Heart left ventricle (tissue), 16 donors: ENCODE measurements at regions not wholly inside any gene's neighbourhood (a gene's known extent, or its start where the extent isn't known, plus 50 kb on each side); places are given as distances from the start of the nearest gene placed in this dataset.

Source experiments
- ATAC-seq, 4 donors: fragments of 200-7000 bp; cut with Tn5 transposase; one replicate each; pipeline ENCODE4 v1.9.1; 2020 to 2022; ENCODE audit warnings: moderate library complexity in 4 of 4, mild to moderate bottlenecking in 3 of 4, moderate number of reproducible peaks in 1 of 4
- DNase-seq, 5 donors: peaks; one replicate each; pipeline ENCODE4 v3.0.0-alpha.2; 2020
- H3K27ac ChIP-seq, 12 donors: fragments of 200-600 bp; sonication (generic) in 4 of 12; one replicate each; pipeline versions ENCODE4 v1.5.0 to v1.8.0; 2016 to 2022; ENCODE audit warnings: mild to moderate bottlenecking in 2 of 12
- H3K27me3 ChIP-seq, 9 donors: fragments of 200-600 bp; sonication (generic) in 2 of 9; one replicate each; pipeline versions ENCODE4 v1.5.1 to v1.8.0; 2016 to 2022; ENCODE audit warnings: mild to moderate bottlenecking in 3 of 9
- H3K36me3 ChIP-seq, 9 donors: fragments of 200-600 bp; sonication (generic) in 2 of 9; one replicate each; pipeline versions ENCODE4 v1.5.0 to v1.8.0; 2018 to 2022; ENCODE audit warnings: mild to moderate bottlenecking in 2 of 9
- H3K4me1 ChIP-seq, 12 donors: fragments of 200-600 bp; sonication (generic) in 4 of 12; one replicate each; pipeline versions ENCODE4 v1.5.0 to v1.8.0; 2016 to 2022; ENCODE audit warnings: mild to moderate bottlenecking in 3 of 12
- H3K4me3 ChIP-seq, 12 donors: fragments of 200-600 bp; sonication (generic) in 4 of 12; one replicate each; pipeline versions ENCODE4 v1.5.0 to v1.8.0; 2017 to 2022; ENCODE audit warnings: mild to moderate bottlenecking in 9 of 12, moderate library complexity in 4 of 12
- H3K9me3 ChIP-seq, 12 donors: fragments of 200-600 bp; sonication (generic) in 4 of 12; one replicate each; pipeline versions ENCODE4 v1.5.0 to v1.8.0; 2016 to 2022; ENCODE audit warnings: mild to moderate bottlenecking in 1 of 12
- POLR2A ChIP-seq, 2 donors: fragments of 450-650 bp; IDR thresholded peaks; one replicate each; pipeline ENCODE4 v1.6.1; 2017; ENCODE audit warnings: antibody characterized with exemption in 2 of 2, mild to moderate bottlenecking in 2 of 2, moderate library complexity in 2 of 2
- WGBS, 4 donors: extraction: QIAGEN DNeasy Blood & Tissue Kit in 2 of 4; methylation state at CpG; one replicate each; pipeline versions ENCODE4 v1.1.5 to v1.1.7; 2013 to 2018; 5-methylcytosine and 5-hydroxymethylcytosine counted together
- intact Hi-C, 10 donors: fragments of 100-400 bp; cut with DNase I; formaldehyde crosslinking; loops; one replicate each; pipeline versions ENCODE4 v1.11.1 to v1.14.2; 2022
- TF ChIP-seq, protein P1 (sequence below), 12 donors: fragments of 200-600 bp; sonication (generic) in 4 of 12; IDR thresholded peaks; one replicate each; pipeline versions ENCODE4 v1.5.0 to v1.8.0; 2018 to 2022; ENCODE audit warnings: antibody characterized with exemption in 12 of 12, mild to moderate bottlenecking in 5 of 12
- donor health status: ischemic (EF 13 %, LVEDD 7.1; RV severe dilation, severe dysfunction).
- donor health status: healthy with polysubstance abuse.
- donor health status: DM: no; HTN: yes; CAD: no.
- donor health status: DM: no; HTN: no; CAD: no.
- donor health status: ischemic (EF 25% LVEDD 6.9; RV normal size, moderate dysfunction).
- donor health status: ischemic (EF 25% LVEDD 5.7; RV mildly dilated, moderate dysfunction).
- donor health status: healthy.
- donor health status: DM: yes; HTN: yes; CAD: no.
- donor health status: ischemic (EF 35%, LVEDD 5.7; RV mildly dilated, moderate dysfunction).
- donor health status: nonischemic (EF 11% LVEDD 7.7; RV severe dilation, severe dysfunction).
- donor health status: DM: yes; HTN: yes; CAD: no.
- donor health status: PGD.
- donor health status: ischemic (EF 29% LVEDD 5.4; RV normal size, mild dysfunction).
- donor health status: nonischemic (EF 23%, LVEDD 6.1; RV moderate dilation, normal function).

DNA sequence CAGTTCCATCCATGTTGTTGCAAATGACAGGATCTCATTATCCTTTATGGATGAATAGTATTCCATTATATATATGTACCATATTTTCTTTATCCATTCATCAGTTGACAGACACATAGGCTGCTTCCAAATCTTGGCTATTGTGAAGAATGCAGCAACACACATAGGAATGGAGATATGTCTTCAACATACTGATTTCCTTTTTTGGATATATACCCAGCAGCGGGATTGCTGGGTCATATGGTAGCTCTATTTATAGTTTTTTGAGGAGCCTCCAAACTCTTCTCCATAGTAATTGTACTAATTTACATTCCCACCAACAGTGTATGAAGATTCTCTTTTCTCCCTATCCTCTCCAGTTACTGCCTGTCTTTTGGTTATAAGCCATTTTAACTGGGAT is 383.9 kb upstream of the CHORDC1 start:
- DNase-seq (no peak), ATAC-seq (no peak)
- Histone ChIP-seq H3K4me1 (no peaks in the 10 kb centered on the region), H3K27me3 (no peaks in the 10 kb centered on the region), H3K9me3 (no peaks in the 10 kb centered on the region), H3K36me3 (no peaks in the 10 kb centered on the region), H3K27ac (no peak overlapping the region), H3K4me3 (no peak overlapping the region)
- no peak for TF ChIP-seq POLR2A (IDR thresholded peaks at IDR 0.05)
- TF ChIP-seq, protein P1, sequence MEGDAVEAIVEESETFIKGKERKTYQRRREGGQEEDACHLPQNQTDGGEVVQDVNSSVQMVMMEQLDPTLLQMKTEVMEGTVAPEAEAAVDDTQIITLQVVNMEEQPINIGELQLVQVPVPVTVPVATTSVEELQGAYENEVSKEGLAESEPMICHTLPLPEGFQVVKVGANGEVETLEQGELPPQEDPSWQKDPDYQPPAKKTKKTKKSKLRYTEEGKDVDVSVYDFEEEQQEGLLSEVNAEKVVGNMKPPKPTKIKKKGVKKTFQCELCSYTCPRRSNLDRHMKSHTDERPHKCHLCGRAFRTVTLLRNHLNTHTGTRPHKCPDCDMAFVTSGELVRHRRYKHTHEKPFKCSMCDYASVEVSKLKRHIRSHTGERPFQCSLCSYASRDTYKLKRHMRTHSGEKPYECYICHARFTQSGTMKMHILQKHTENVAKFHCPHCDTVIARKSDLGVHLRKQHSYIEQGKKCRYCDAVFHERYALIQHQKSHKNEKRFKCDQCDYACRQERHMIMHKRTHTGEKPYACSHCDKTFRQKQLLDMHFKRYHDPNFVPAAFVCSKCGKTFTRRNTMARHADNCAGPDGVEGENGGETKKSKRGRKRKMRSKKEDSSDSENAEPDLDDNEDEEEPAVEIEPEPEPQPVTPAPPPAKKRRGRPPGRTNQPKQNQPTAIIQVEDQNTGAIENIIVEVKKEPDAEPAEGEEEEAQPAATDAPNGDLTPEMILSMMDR (IDR thresholded peaks at IDR 0.05), result no peak
- intact Hi-C loops, result no loop called here
- WGBS, 4 donors, result 62 to 83% (median 76%) methylated on average over 1 of the region's 1 CpG

DNA sequence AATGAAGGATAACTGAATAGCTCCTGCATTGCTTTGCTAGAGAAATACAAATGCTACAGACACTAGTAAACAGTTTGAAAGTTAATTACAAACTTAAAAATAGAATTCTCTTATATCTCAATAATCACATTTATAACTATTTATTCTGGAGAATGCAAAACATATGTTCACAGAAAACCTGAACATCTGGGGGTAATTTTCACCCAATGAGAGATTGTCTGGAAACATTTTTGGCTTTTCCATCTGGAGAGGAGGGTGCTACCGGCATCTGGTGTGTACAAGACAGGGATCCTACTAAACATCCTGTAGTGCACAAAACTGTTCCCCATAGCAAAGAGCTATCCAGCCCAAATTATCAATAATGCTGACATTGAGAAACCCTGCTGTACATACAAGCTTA is 378.4 kb upstream of the CHORDC1 start:
- WGBS, 4 donors, result 83 to 96% (median 87%) methylated on average over 1 of the region's 1 CpG
- intact Hi-C loops, result no loop called here
- ATAC-seq (no peak), DNase-seq (no peak)
- no peaks in the 10 kb centered on the region for H3K36me3 ChIP-seq
- H3K4me1 ChIP-seq, result no peaks in the 10 kb centered on the region
- TF ChIP-seq POLR2A (IDR thresholded peaks at IDR 0.05), result no peak
- TF ChIP-seq, protein P1 (IDR thresholded peaks at IDR 0.05), result no peak
- H3K27me3 ChIP-seq, result no peaks in the 10 kb centered on the region
- H3K9me3 ChIP-seq, result no peaks in the 10 kb centered on the region
- no peak overlapping the region for H3K27ac ChIP-seq
- no peak overlapping the region for H3K4me3 ChIP-seq

GRCh38 chr11:90594658-90595057 is 371.8 kb upstream of the CHORDC1 start:
- no peak for ATAC-seq
- H3K36me3 ChIP-seq, result no peaks in the 10 kb centered on the region
- no peak overlapping the region for H3K27ac ChIP-seq
- DNase-seq, result no peak
- H3K9me3 ChIP-seq, result peaks cover 0 to 3% (median 0%) of the 10 kb centered on the region in 12 donors
- TF ChIP-seq, protein P1 (IDR thresholded peaks at IDR 0.05), result no peak
- no peak for TF ChIP-seq POLR2A (IDR thresholded peaks at IDR 0.05)
- no peaks in the 10 kb centered on the region for H3K27me3 ChIP-seq
- H3K4me3 ChIP-seq, result no peak overlapping the region
- H3K4me1 ChIP-seq, result peaks cover 0 to 3% (median 0%) of the 10 kb centered on the region in 12 donors
- intact Hi-C loops, result no loop called here
- WGBS, 4 donors, result 29 to 39% (median 33%) methylated on average over 1 of the region's 1 CpG

DNA sequence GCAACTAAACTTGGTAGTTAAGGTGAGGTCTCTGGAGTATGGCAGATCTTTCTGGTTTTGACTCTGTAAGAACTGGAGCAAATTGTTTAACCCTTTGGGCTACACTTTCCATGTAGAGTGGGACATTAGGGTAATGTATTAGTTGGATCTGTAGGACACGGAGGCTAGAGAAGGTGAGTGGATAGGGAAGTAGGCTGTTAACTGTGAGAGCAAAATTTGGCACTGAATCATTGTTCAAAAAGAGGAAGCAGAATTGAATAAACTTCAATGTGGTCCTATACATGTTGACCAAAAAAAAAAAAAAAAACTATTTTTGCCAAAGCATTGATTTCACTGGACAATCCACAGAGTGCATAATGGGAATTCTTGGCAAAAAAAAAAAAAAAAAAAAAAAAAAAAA is 370.2 kb upstream of the CHORDC1 start:
- no peaks in the 10 kb centered on the region for H3K36me3 ChIP-seq
- no peak overlapping the region for H3K27ac ChIP-seq
- H3K27me3 ChIP-seq, result no peaks in the 10 kb centered on the region
- peaks cover 0 to 3% (median 0%) of the 10 kb centered on the region in 12 donors for H3K9me3 ChIP-seq
- no peak for ATAC-seq
- peaks cover 0 to 3% (median 0%) of the 10 kb centered on the region in 12 donors for H3K4me1 ChIP-seq
- H3K4me3 ChIP-seq, result no peak overlapping the region
- WGBS, 4 donors, result 79 to 96% (median 87%) methylated on average over 1 of the region's 1 CpG
- TF ChIP-seq, protein P1 (IDR thresholded peaks at IDR 0.05), result no peak
- no peak for TF ChIP-seq POLR2A (IDR thresholded peaks at IDR 0.05)
- intact Hi-C loops, result no loop called here
- no peak for DNase-seq
